ENCODE measurements at regions not wholly inside any gene's neighbourhood (a gene's known extent, or its start where the extent isn't known, plus 50 kb on each side); places are given as distances from the start of the nearest gene placed in this dataset.

DNA sequence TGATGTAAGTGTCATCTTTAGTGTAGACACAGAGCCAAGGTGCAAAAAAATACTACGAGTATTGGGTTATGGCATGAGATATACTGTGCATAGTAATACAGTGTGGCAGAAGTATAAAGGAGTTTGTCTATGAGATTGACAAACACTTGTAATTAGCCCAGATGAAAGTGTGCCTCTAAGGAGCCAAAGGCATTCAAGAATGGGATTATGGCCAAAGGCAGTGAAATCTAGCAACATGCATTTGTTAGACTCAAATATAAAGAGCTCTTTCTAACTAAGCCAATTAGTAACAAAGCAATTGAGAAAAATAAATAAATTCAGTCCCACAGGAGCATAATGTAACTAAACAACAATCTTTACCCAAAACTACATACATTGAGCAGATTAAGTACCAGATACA lies 1761.8 kb downstream of the SUCLG1 start:
- FAIRE-seq = no peak
- WGBS, 2 donors = 64 to 78% methylated on average over 1 of the region's 1 CpG
- Histone ChIP-seq H3K27me3 (no peaks in the 10 kb centered on the region), H3K4me1 (no peaks in the 10 kb centered on the region), H3K36me3 (no peaks in the 10 kb centered on the region), H3K27ac (no peak overlapping the region), H3K9me3 (no peaks in the 10 kb centered on the region), H3K4me3 (no peak overlapping the region)
- no peak for DNase-seq
- intact Hi-C loops (cut with DNase I) = no loop called here
- TF ChIP-seq CTCF (IDR thresholded peaks at IDR 0.05) = no peak
- no peak for ATAC-seq

DNA sequence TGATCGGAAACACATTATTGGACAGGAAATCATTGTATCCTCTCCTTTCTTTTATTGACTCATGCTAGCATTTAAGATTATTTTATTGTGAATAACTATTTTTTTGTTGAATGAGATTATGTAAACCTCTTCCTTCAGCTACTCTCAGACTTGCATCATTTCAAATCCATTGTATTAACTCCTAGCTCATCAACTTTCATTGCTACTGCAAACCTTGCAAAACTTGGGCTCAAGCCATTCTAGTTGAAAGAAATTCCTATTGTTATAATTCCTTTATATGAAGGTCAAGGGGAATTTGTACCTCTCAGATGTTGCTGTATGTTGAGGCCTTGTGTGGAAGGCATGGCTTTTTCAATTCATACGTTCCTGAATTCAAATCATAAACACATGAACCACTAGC lies 1764.6 kb downstream of the SUCLG1 start:
- Histone ChIP-seq H3K27me3 (no peaks in the 10 kb centered on the region), H3K4me3 (no peak overlapping the region), H3K9me3 (no peaks in the 10 kb centered on the region), H3K36me3 (no peaks in the 10 kb centered on the region), H3K4me1 (no peaks in the 10 kb centered on the region), H3K27ac (no peak overlapping the region)
- no peak for DNase-seq
- intact Hi-C loops (cut with DNase I) = no loop called here
- 78 to 89% methylated on average over 2 of the region's 2 CpGs for WGBS, 2 donors
- no peak for TF ChIP-seq CTCF (IDR thresholded peaks at IDR 0.05)
- no peak for ATAC-seq
- FAIRE-seq = no peak

DNA sequence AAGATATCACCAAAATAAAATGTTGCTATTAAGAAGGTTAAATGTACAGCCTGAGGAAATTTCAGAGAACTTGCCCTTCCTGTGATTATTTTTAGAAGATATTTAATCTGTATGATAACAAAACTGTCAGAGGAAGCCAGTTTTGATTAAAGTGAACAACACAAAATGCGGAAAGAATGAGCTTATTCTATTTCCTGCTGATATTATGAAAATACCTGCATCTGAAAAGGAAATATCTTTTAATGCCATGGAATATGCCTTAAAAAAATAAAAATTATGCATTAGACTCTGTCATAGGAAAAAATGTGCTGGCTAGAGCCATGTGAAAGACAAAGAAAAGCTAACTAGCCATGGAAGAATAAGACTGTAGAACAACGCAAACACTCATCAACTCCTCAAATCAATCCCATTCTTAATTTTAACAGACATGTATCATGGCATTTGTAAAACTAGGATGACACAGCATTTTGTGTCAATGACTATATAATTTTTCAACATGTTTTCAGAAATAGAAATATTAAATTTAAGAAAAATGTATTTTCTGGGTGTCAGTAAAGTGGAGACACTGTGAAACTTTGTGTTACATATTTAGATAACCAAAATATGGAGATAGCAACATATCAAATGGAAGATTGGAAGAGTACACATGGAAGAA lies 1768.2 kb downstream of the SUCLG1 start:
- Histone ChIP-seq H3K4me1 (no peaks in the 10 kb centered on the region), H3K36me3 (no peaks in the 10 kb centered on the region), H3K9me3 (no peaks in the 10 kb centered on the region), H3K4me3 (no peak overlapping the region), H3K27ac (no peak overlapping the region), H3K27me3 (no peaks in the 10 kb centered on the region)
- TF ChIP-seq CTCF (IDR thresholded peaks at IDR 0.05) = no peak
- no peak for FAIRE-seq
- WGBS, 2 donors = 80 to 87% methylated on average over 2 of the region's 2 CpGs
- no peak for ATAC-seq
- no peak for DNase-seq
- intact Hi-C loops (cut with DNase I) = no loop called here

DNA sequence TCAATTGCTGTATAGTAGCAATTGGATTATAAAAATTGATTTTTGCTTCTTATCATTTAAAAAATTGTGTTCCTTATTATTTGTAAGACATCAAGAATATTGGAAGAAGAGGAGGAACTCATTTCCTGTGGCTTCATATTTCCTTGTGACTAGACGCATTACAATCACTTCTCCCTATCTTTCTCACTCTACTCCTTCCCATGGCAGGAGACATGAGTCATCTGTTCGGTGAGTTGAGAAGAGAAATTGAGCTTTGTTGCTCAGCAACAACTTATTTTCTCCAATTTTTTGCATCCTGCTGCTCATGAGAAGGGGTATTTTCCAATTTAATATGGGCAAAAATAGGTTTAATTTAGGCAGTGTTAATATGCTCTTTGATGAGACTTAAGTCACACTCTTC lies 1783.9 kb downstream of the SUCLG1 start:
- DNase-seq (no peak), FAIRE-seq (no peak), ATAC-seq (no peak)
- Histone ChIP-seq H3K4me1 (no peaks in the 10 kb centered on the region), H3K36me3 (no peaks in the 10 kb centered on the region), H3K27ac (no peak overlapping the region), H3K9me3 (no peaks in the 10 kb centered on the region), H3K27me3 (no peaks in the 10 kb centered on the region), H3K4me3 (no peak overlapping the region)
- no peak for TF ChIP-seq CTCF (IDR thresholded peaks at IDR 0.05)
- WGBS, 2 donors = 51 to 70% methylated on average over 2 of the region's 2 CpGs
- intact Hi-C loops (cut with DNase I) = no loop called here

- Histone ChIP-seq H3K4me1 (no peaks in the 10 kb centered on the region), H3K9me3 (no peaks in the 10 kb centered on the region), H3K36me3 (no peaks in the 10 kb centered on the region), H3K4me3 (no peak overlapping the region), H3K27me3 (no peaks in the 10 kb centered on the region), H3K27ac (no peak overlapping the region)
- FAIRE-seq = no peak
- intact Hi-C loops (cut with DNase I) = no loop called here
- WGBS, 2 donors = 46 to 64% methylated on average over 3 of the region's 3 CpGs
- TF ChIP-seq CTCF (IDR thresholded peaks at IDR 0.05) = no peak
- no peak for ATAC-seq
- no peak for DNase-seq
Observed at GRCh38 chr2:82674652-82675051, 1784.4 kb downstream of the SUCLG1 start.

Measured in pancreas (tissue), 10 donors.